ENCODE measurements at regions not wholly inside any gene's neighbourhood (a gene's known extent, or its start where the extent isn't known, plus 50 kb on each side); places are given as distances from the start of the nearest gene placed in this dataset.

DNA sequence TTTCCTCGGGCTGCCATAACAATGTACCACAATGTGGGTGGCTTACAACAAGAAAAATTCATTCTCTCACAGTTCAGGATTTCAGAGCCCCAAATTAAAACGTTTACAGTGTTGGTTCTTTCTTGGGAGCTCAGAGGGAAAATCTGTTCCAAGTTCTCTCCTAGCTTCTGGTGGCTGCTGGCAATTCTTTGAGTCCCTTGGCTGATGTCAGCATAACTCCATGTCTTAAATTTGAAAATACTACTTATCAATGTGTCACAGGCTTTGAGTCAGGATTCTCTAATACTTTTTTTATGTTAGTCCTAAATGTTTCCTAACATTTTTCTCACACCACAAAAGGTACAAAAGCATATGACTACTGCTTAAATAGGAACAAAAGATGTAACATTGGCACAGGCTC lies 198.4 kb upstream of the ATXN7L3B start:
- H3K4me1 Mint-ChIP-seq (ENCODE audit: low read depth), result no peaks in the 10 kb centered on the region

DNA sequence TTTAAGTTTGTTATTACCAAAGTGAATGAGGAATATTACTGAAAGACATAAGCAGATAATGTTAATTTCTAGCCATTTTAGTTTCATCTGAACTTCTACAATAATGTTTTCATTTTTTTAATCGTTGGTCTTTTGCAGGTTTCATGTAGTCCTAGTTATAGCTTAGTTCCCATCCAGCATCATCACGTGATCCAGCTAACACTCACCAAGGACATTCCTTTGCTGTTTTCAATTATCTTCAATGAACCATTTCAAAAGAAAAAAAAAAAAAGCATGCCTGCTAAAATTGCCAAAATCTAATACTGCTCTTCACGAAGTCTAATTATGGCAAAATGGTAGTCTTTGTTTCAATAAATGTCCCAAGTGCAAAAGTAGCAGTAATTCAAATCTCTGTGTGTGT lies 187.7 kb upstream of the ATXN7L3B start:
- H3K36me3 Mint-ChIP-seq (ENCODE audit: insufficient read depth), result peaks cover 1% of the 10 kb centered on the region
- TF ChIP-seq, protein P1, sequence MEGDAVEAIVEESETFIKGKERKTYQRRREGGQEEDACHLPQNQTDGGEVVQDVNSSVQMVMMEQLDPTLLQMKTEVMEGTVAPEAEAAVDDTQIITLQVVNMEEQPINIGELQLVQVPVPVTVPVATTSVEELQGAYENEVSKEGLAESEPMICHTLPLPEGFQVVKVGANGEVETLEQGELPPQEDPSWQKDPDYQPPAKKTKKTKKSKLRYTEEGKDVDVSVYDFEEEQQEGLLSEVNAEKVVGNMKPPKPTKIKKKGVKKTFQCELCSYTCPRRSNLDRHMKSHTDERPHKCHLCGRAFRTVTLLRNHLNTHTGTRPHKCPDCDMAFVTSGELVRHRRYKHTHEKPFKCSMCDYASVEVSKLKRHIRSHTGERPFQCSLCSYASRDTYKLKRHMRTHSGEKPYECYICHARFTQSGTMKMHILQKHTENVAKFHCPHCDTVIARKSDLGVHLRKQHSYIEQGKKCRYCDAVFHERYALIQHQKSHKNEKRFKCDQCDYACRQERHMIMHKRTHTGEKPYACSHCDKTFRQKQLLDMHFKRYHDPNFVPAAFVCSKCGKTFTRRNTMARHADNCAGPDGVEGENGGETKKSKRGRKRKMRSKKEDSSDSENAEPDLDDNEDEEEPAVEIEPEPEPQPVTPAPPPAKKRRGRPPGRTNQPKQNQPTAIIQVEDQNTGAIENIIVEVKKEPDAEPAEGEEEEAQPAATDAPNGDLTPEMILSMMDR (IDR thresholded peaks at IDR 0.05; ENCODE audit: unreplicated experiment), result no peak
- H3K4me3 Mint-ChIP-seq (ENCODE audit: low read depth), result no peak overlapping the region
- H3K4me1 Mint-ChIP-seq (ENCODE audit: low read depth), result peaks cover 4% of the 10 kb centered on the region
- DNase-seq (ENCODE audit: low spot score, unreplicated experiment), result no peak
- peak overlapping the region; percentile 49 for H3K27ac Mint-ChIP-seq
- peaks cover 10% of the 10 kb centered on the region for H3K9me3 Mint-ChIP-seq (ENCODE audit: low read depth)
- no peaks in the 10 kb centered on the region for H3K27me3 Mint-ChIP-seq

More for the DNA sequence above, 198.4 kb upstream of the ATXN7L3B start:
- no peak overlapping the region for H3K4me3 Mint-ChIP-seq (ENCODE audit: low read depth)
- H3K27me3 Mint-ChIP-seq, result no peaks in the 10 kb centered on the region
- TF ChIP-seq, protein P1 (IDR thresholded peaks at IDR 0.05; ENCODE audit: unreplicated experiment), result no peak
- H3K9me3 Mint-ChIP-seq (ENCODE audit: low read depth), result no peaks in the 10 kb centered on the region
- H3K36me3 Mint-ChIP-seq (ENCODE audit: insufficient read depth), result no peaks in the 10 kb centered on the region
- no peak overlapping the region for H3K27ac Mint-ChIP-seq
- no peak for DNase-seq (ENCODE audit: low spot score, unreplicated experiment)

DNA sequence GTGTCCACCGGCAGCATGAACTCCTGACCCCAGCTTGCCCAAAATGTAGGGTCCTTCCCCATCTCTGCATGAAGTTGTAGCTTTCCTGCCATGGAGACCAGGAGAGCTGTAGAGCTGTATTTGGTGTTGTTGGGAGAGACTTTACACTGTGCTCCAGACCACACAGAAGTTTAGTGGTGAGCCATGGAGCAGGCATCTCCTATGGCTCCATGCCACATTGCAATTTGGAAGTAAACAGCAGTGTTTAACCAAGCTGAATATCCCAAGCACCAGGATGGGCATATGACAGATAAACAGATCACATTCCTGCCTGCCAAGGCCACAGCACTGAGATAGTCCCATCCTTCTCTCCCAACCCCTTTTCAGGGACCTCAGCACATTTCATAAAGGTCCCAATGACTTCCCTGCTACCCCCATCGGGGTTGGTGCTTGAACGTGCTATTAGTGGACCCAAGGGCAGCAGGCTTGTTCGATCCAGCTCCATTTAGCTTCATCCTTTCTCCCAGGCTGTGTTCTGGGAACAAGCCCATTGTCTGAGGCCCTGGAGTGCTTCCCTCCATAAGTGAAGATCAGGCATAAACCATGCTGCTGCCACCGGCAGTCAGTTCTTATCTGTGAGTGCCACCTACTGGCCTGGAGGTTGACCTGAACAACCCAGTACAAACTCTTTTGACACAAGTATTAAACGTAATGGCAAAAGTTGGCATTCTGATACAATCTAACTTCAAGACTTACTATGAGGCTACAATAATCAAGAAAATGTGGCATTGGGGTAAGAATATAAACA lies 172.3 kb upstream of the ATXN7L3B start:
- peaks cover 8% of the 10 kb centered on the region for H3K9me3 Mint-ChIP-seq (ENCODE audit: low read depth)
- H3K4me3 Mint-ChIP-seq (ENCODE audit: low read depth), result no peak overlapping the region
- H3K27ac Mint-ChIP-seq, result no peak overlapping the region
- DNase-seq (ENCODE audit: low spot score, unreplicated experiment), result no peak
- H3K27me3 Mint-ChIP-seq, result peaks cover 3% of the 10 kb centered on the region
- H3K4me1 Mint-ChIP-seq (ENCODE audit: low read depth), result no peaks in the 10 kb centered on the region
- no peaks in the 10 kb centered on the region for H3K36me3 Mint-ChIP-seq (ENCODE audit: insufficient read depth)
- TF ChIP-seq, protein P1 (IDR thresholded peaks at IDR 0.05; ENCODE audit: unreplicated experiment), result peak; percentile 50

DNA sequence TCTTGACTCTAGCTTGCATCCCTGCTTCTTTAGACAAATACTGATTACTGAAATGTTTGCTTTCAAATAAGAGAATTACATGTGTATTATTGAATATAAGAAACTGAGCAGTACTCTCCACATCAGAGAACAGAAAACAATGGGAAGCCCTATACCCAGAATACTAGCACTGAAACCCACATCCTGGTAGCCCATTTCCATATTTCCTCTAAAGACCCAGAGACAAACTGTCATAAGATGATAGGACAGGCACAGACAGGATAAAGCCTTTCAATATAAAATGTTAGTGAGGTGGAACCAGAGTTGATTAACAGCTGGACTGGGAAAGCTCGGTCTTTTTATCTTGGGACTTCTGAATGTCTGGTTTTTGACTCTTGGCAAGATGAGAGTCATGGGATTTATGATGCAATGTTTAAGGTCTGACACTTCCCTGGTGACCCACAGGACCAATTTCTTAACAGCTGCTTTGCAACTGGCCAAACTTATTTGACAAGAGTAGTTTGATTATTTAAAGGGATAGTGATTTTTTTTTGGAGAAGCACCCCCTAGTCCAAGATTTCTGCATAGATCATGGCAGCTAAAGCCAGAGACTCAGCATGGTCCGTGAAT lies 166.9 kb upstream of the ATXN7L3B start:
- peaks cover 3% of the 10 kb centered on the region for H3K27me3 Mint-ChIP-seq
- H3K4me1 Mint-ChIP-seq (ENCODE audit: low read depth), result no peaks in the 10 kb centered on the region
- TF ChIP-seq, protein P1 (IDR thresholded peaks at IDR 0.05; ENCODE audit: unreplicated experiment), result no peak
- no peak overlapping the region for H3K4me3 Mint-ChIP-seq (ENCODE audit: low read depth)
- H3K36me3 Mint-ChIP-seq (ENCODE audit: insufficient read depth), result no peaks in the 10 kb centered on the region
- no peak for DNase-seq (ENCODE audit: low spot score, unreplicated experiment)
- no peak overlapping the region for H3K27ac Mint-ChIP-seq
- H3K9me3 Mint-ChIP-seq (ENCODE audit: low read depth), result no peaks in the 10 kb centered on the region

DNA sequence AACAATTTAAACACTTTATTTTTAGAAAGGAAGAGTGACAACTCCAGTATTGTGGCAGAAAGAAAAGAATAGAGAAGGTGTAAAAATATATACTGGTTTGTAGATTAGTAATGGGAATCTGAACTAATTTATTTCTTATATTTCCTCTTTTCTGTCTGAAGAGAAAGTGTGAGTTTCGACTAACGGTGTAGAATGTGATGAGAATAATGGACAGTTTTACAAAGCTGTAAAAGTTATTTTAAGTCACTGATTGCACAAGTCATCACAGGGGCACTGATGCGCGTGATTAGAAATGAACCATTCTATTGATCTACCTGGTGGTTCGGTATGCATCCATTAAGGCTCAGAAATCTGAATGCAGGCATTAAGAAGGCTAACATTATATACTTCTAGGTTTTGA lies 158.5 kb upstream of the ATXN7L3B start:
- Mint-ChIP-seq H3K4me1 (ENCODE audit: low read depth) (no peaks in the 10 kb centered on the region), H3K9me3 (ENCODE audit: low read depth) (no peaks in the 10 kb centered on the region), H3K4me3 (ENCODE audit: low read depth) (no peak overlapping the region), H3K27ac (no peak overlapping the region), H3K36me3 (ENCODE audit: insufficient read depth) (no peaks in the 10 kb centered on the region), H3K27me3 (no peaks in the 10 kb centered on the region)
- DNase-seq (ENCODE audit: low spot score, unreplicated experiment), result no peak
- TF ChIP-seq, protein P1 (IDR thresholded peaks at IDR 0.05; ENCODE audit: unreplicated experiment), result no peak

Data from progenitor cell of endocrine pancreas (in vitro differentiated cells).